CD14-positive monocyte (primary cell): ENCODE measurements at regions not wholly inside any gene's neighbourhood (a gene's known extent, or its start where the extent isn't known, plus 50 kb on each side); places are given as distances from the start of the nearest gene placed in this dataset.

Experiments
- DNase-seq, 3 donors: peaks; one replicate each; pipeline ENCODE4 v3.0.0-alpha.2; 2011 to 2022
- H2AFZ ChIP-seq: 2 replicates; pipeline ENCODE4 v1.6.0; 2012; ENCODE audit warnings: mild to moderate bottlenecking, low read depth, low read length, inconsistent platforms; ENCODE audit not compliant: insufficient read depth, poor library complexity, severe bottlenecking
- H3K27ac ChIP-seq, 2 donors: 1 replicate in 1 of 2; 2 replicates in 1 of 2; pipeline ENCODE4 v1.5.1; 2012 to 2013; ENCODE audit warnings: low read length in 2 of 2, control low read depth in 1 of 2, inconsistent platforms in 1 of 2, low read depth in 1 of 2, mild to moderate bottlenecking in 1 of 2
- H3K27me3 ChIP-seq, 2 donors: one replicate each; pipeline versions ENCODE4 v1.6.0 to v1.6.1; 2011 to 2013; ENCODE audit warnings: low read length in 2 of 2; ENCODE audit not compliant: control insufficient read depth in 2 of 2, insufficient read depth in 2 of 2
- H3K36me3 ChIP-seq, 2 donors: replicated peaks in 1 of 2; 1 replicate in 1 of 2; 2 replicates in 1 of 2; pipeline versions ENCODE4 v1.5.1 to v1.6.1; 2012 to 2013; ENCODE audit warnings: low read length in 2 of 2, control low read depth in 1 of 2, inconsistent platforms in 1 of 2, mild to moderate bottlenecking in 1 of 2; ENCODE audit not compliant: insufficient read depth in 2 of 2, control insufficient read depth in 1 of 2
- H3K4me1 ChIP-seq, 2 donors: 1 replicate in 1 of 2; 2 replicates in 1 of 2; pipeline versions ENCODE4 v1.5.1 to v1.6.1; 2012 to 2013; ENCODE audit warnings: low read length in 2 of 2, control low read depth in 1 of 2, inconsistent platforms in 1 of 2, mild to moderate bottlenecking in 1 of 2, moderate library complexity in 1 of 2; ENCODE audit not compliant: insufficient read depth in 2 of 2, control insufficient read depth in 1 of 2
- H3K4me2 ChIP-seq: replicated peaks from 2 replicates; pipeline ENCODE3; 2012; ENCODE audit warnings: low read length, moderate library complexity, mild to moderate bottlenecking; ENCODE audit not compliant: poor library complexity, severe bottlenecking; ENCODE audit errors: extremely low read depth
- H3K4me3 ChIP-seq, 3 experiments: fragments of 200-600 bp in 1 of 3; sonication (generic) in 1 of 3; replicated peaks in 1 of 3; 1 replicate in 2 of 3; 2 replicates in 1 of 3; pipeline ENCODE4 v1.5.1; 2011 to 2013; ENCODE audit warnings: low read length in 3 of 3, mild to moderate bottlenecking in 3 of 3, control low read depth in 2 of 3, low read depth in 2 of 3, inconsistent platforms in 1 of 3, moderate library complexity in 1 of 3
- H3K79me2 ChIP-seq: 2 replicates; pipeline ENCODE4 v1.6.0; 2012; ENCODE audit warnings: mild to moderate bottlenecking, control low read depth, inconsistent platforms, low read length, moderate library complexity; ENCODE audit not compliant: insufficient read depth
- H3K9ac ChIP-seq: 2 replicates; pipeline ENCODE4 v1.6.0; 2017; ENCODE audit warnings: low read length, mild to moderate bottlenecking; ENCODE audit not compliant: insufficient read depth, poor library complexity, severe bottlenecking
- H3K9me3 ChIP-seq, 2 donors: replicated peaks in 1 of 2; 1 replicate in 1 of 2; 2 replicates in 1 of 2; pipeline versions ENCODE4 v1.5.1 to v1.6.1; 2012 to 2013; ENCODE audit warnings: low read length in 2 of 2, control low read depth in 1 of 2; ENCODE audit not compliant: control insufficient read depth in 1 of 2, insufficient read depth in 1 of 2
- H4K20me1 ChIP-seq: 2 replicates; pipeline ENCODE4 v1.6.0; 2012; ENCODE audit warnings: mild to moderate bottlenecking, low read length, control low read depth, moderate library complexity; ENCODE audit not compliant: insufficient read depth
- H3K27ac Mint-ChIP-seq, 7 donors: one replicate each; pipeline ENCODE4 v1.8.0; 2020; ENCODE audit warnings: mild to moderate bottlenecking in 7 of 7, mixed read lengths in 7 of 7, moderate library complexity in 6 of 7, inconsistent platforms in 2 of 7
- H3K27me3 Mint-ChIP-seq, 3 donors: one replicate each; pipeline ENCODE4 v1.8.0; 2021 to 2022; ENCODE audit warnings: low read depth in 3 of 3, mild to moderate bottlenecking in 3 of 3, mixed read lengths in 3 of 3, moderate library complexity in 3 of 3, inconsistent platforms in 1 of 3
- H3K36me3 Mint-ChIP-seq, 2 donors: one replicate each; pipeline ENCODE4 v1.8.0; 2020; ENCODE audit warnings: mixed read lengths in 2 of 2, inconsistent platforms in 1 of 2, mild to moderate bottlenecking in 1 of 2
- H3K4me1 Mint-ChIP-seq: one replicate; pipeline ENCODE4 v1.8.0; 2020; ENCODE audit warnings: mild to moderate bottlenecking, mixed read lengths
- H3K4me3 Mint-ChIP-seq, 2 donors: one replicate each; pipeline ENCODE4 v1.8.0; 2020; ENCODE audit warnings: mild to moderate bottlenecking in 2 of 2, mixed read lengths in 2 of 2, moderate library complexity in 1 of 2
- H3K9me3 Mint-ChIP-seq, 7 donors: one replicate each; pipeline ENCODE4 v1.8.0; 2020 to 2022; ENCODE audit warnings: mixed read lengths in 7 of 7, mild to moderate bottlenecking in 6 of 7, moderate library complexity in 6 of 7, inconsistent platforms in 2 of 7
- CTCF ChIP-seq: fragments of 200-600 bp; IDR thresholded peaks from one replicate; pipeline ENCODE4 v1.8.0; 2022; ENCODE audit warnings: antibody characterized with exemption, mild to moderate bottlenecking
- WGBS: methylation state at CpG from one replicate; pipeline ENCODE4 v1.1.5; 2013; ENCODE audit warnings: missing lambda C conversion rate; ENCODE audit not compliant: insufficient coverage; 5-methylcytosine and 5-hydroxymethylcytosine counted together
- intact Hi-C, 2 donors: fragments of 100-400 bp; cut with micrococcal nuclease; formaldehyde crosslinking; loops; one replicate each; pipeline versions ENCODE4 v1.15.0 to v1.15.1; 2023

- Mint-ChIP-seq H3K4me3 (no peak overlapping the region), H3K4me1 (peaks cover 4% of the 10 kb centered on the region), H3K36me3 (no peaks in the 10 kb centered on the region), H3K27me3 (peaks cover 3 to 8% (median 5%) of the 10 kb centered on the region in 3 donors), H3K27ac (no peak overlapping the region), H3K9me3 (no peaks in the 10 kb centered on the region)
- Histone ChIP-seq H3K4me3 (no peak overlapping the region), H3K79me2 (no peaks in the 10 kb centered on the region), H4K20me1 (no peaks in the 10 kb centered on the region), H3K4me1 (no peaks in the 10 kb centered on the region), H2AFZ (no peak overlapping the region), H3K9ac (no peak overlapping the region), H3K9me3 (no peaks in the 10 kb centered on the region), H3K4me2 (no peak overlapping the region), H3K27ac (no peak overlapping the region), H3K36me3 (no peaks in the 10 kb centered on the region), H3K27me3 (no peaks in the 10 kb centered on the region)
- 75% methylated on average over 9 of the region's 15 CpGs for WGBS
- no peak for DNase-seq
- no peak for TF ChIP-seq CTCF
- intact Hi-C loops: no loop called here
Observed at GRCh38 chr1:29944253-29944905, 708.1 kb downstream of the PTPRU start.

DNA sequence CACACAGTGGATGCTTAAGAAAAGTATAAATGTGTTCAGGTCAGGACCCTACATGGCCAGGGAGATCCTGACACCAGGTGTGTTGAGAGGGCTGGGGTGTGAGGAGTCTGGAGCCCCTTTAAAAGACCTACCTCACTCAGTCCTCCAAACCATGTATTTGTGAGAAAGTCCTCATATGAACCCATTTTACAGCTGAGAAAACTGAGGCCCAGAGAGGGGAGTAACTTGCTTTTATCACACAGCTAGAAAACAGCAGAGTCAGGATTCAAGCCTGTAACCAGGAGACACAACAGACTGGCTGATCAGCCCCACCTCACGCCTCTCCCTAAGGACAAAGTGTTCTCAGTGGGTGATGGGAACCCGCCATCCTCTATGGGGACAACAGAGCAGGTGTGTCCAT, 706.7 kb downstream of the PTPRU start:
- Histone ChIP-seq H3K4me3 (no peak overlapping the region), H3K27ac (no peak overlapping the region), H3K9ac (no peak overlapping the region), H3K36me3 (no peaks in the 10 kb centered on the region), H2AFZ (no peak overlapping the region), H3K9me3 (no peaks in the 10 kb centered on the region), H3K4me2 (no peak overlapping the region), H3K4me1 (no peaks in the 10 kb centered on the region), H3K79me2 (no peaks in the 10 kb centered on the region), H4K20me1 (no peaks in the 10 kb centered on the region), H3K27me3 (no peaks in the 10 kb centered on the region)
- intact Hi-C loops: no loop called here
- DNase-seq: no peak
- Mint-ChIP-seq H3K9me3 (no peaks in the 10 kb centered on the region), H3K27me3 (peaks cover 3 to 8% (median 5%) of the 10 kb centered on the region in 3 donors), H3K4me1 (no peaks in the 10 kb centered on the region), H3K4me3 (no peak overlapping the region), H3K27ac (no peak overlapping the region), H3K36me3 (no peaks in the 10 kb centered on the region)
- WGBS: 95% methylated on average over 2 of the region's 2 CpGs
- no peak for TF ChIP-seq CTCF
